PC-9 (cell line): ENCODE measurements at regions not wholly inside any gene's neighbourhood (a gene's known extent, or its start where the extent isn't known, plus 50 kb on each side); places are given as distances from the start of the nearest gene placed in this dataset.

ENCODE experiments used
- BruUV-seq: library from RNA; stranded (reverse); fragments of 400-500 nt; replicated peaks from 2 replicates; lab custom pipeline; 2021; lab: Mats Ljungman, UMichigan
- CTCF ChIA-PET: fragments of 300-600 bp; sonication (Branson Sonifier 250); formaldehyde crosslinking; loops from one replicate; lab custom pipeline; 2022; ENCODE audit warnings: antibody characterized with exemption; lab: Charles Lee
- POLR2A ChIA-PET: fragments of 300-600 bp; sonication (Branson Sonifier 250); formaldehyde crosslinking; loops from one replicate; lab custom pipeline; 2022; ENCODE audit warnings: antibody characterized with exemption; ENCODE audit not compliant: unreplicated experiment; lab: Charles Lee
- DNase-seq, 2 experiments: peaks; one replicate each; pipeline versions ENCODE4 v3.0.0 to v3.0.0-alpha.2; 2015 to 2022; ENCODE audit warnings: mixed read lengths in 1 of 2
- H2AFZ ChIP-seq: fragments of 200-600 bp; sonication (generic); 2 replicates; pipeline ENCODE4 v1.8.1; 2017; ENCODE audit warnings: antibody characterized with exemption
- H3F3A ChIP-seq: fragments of 200-600 bp; sonication (generic); 2 replicates; pipeline ENCODE4 v1.8.1; 2017; ENCODE audit warnings: antibody characterized with exemption, mild to moderate bottlenecking, low read depth; ENCODE audit not compliant: insufficient read depth
- H3K27ac ChIP-seq: fragments of 200-600 bp; sonication (generic); 2 replicates; pipeline ENCODE4 v1.6.1; 2016; ENCODE audit warnings: mixed run types
- H3K27me3 ChIP-seq: fragments of 200-600 bp; sonication (generic); 2 replicates; pipeline ENCODE4 v1.6.1; 2016; ENCODE audit warnings: low read depth, mixed run types; ENCODE audit not compliant: insufficient read depth
- H3K36me3 ChIP-seq: fragments of 200-600 bp; sonication (generic); 2 replicates; pipeline ENCODE4 v1.6.1; 2016; ENCODE audit warnings: low read depth, mixed run types
- H3K4me1 ChIP-seq: fragments of 200-600 bp; sonication (generic); replicated peaks from 2 replicates; pipeline ENCODE4 v1.6.1; 2016; ENCODE audit warnings: mixed run types; ENCODE audit not compliant: insufficient read depth
- H3K4me2 ChIP-seq: fragments of 200-600 bp; sonication (generic); 2 replicates; pipeline ENCODE4 v1.6.1; 2017; ENCODE audit warnings: mixed run types
- H3K4me3 ChIP-seq: fragments of 200-600 bp; sonication (generic); 2 replicates; pipeline ENCODE4 v1.6.1; 2016; ENCODE audit warnings: mixed run types
- H3K79me2 ChIP-seq: fragments of 200-600 bp; sonication (generic); 2 replicates; pipeline ENCODE4 v1.6.1; 2017; ENCODE audit warnings: low read depth, mixed run types
- H3K9me2 ChIP-seq: fragments of 200-600 bp; sonication (generic); 2 replicates; pipeline ENCODE4 v1.8.1; 2017; ENCODE audit warnings: mild to moderate bottlenecking; ENCODE audit not compliant: insufficient read depth
- H3K9me3 ChIP-seq: fragments of 200-600 bp; sonication (generic); 2 replicates; pipeline ENCODE4 v1.8.1; 2016; ENCODE audit warnings: low read depth; ENCODE audit not compliant: insufficient read depth
- H4K20me1 ChIP-seq: fragments of 200-600 bp; sonication (generic); 2 replicates; pipeline ENCODE4 v1.8.1; 2017; ENCODE audit not compliant: insufficient read depth
- CTCF ChIP-seq: fragments of 200-600 bp; sonication (generic); conservative IDR thresholded peaks from 2 replicates; pipeline ENCODE4 v1.6.1; 2017; ENCODE audit warnings: mixed run types, antibody characterized with exemption, mild to moderate bottlenecking, moderate library complexity
- EZH2 ChIP-seq: fragments of 200-600 bp; sonication (generic); IDR thresholded peaks from 2 replicates; pipeline ENCODE4 v1.8.0; 2017; ENCODE audit warnings: antibody characterized with exemption, low read depth
- intact Hi-C: fragments of 100-400 bp; cut with micrococcal nuclease; formaldehyde crosslinking; loops from one replicate; pipeline ENCODE4 v1.10.0; 2022; ENCODE audit not compliant: unreplicated experiment

- H3K4me2 ChIP-seq, result peak overlapping the region; percentile 20; the same call in 1 of the 2 replicates
- TF ChIP-seq EZH2 (no peak), CTCF (no peak)
- no TSS peak for BruUV-seq
Observed at GRCh38 chr2:7915302-7916091, 766.4 kb upstream of the ID2 start.

GRCh38 chr2:7916670-7917069, 765.2 kb upstream of the ID2 start:
- Histone ChIP-seq H3K4me3 (no peak overlapping the region), H3K27ac (no peak overlapping the region), H3K79me2 (no peaks in the 10 kb centered on the region), H3K9me3 (no peaks in the 10 kb centered on the region), H3K4me1 (no peaks in the 10 kb centered on the region), H3F3A (no peaks in the 10 kb centered on the region), H4K20me1 (no peaks in the 10 kb centered on the region), H3K9me2 (no peaks in the 10 kb centered on the region), H3K27me3 (peaks cover 36% of the 10 kb centered on the region), H2AFZ (no peak overlapping the region), H3K36me3 (no peaks in the 10 kb centered on the region), H3K4me2 (no peak overlapping the region)
- POLR2A ChIA-PET, result no interaction called here
- no peak for DNase-seq
- CTCF ChIA-PET, result no interaction called here
- no TSS peak for BruUV-seq
- intact Hi-C loops, result no loop called here
- TF ChIP-seq EZH2, result no peak
- TF ChIP-seq CTCF, result no peak

More at GRCh38 chr2:7915302-7916091, 766.4 kb upstream of the ID2 start:
- Histone ChIP-seq H3K9me2 (no peaks in the 10 kb centered on the region), H3K79me2 (no peaks in the 10 kb centered on the region), H3K27ac (no peak overlapping the region), H4K20me1 (no peaks in the 10 kb centered on the region), H3F3A (no peaks in the 10 kb centered on the region), H3K4me3 (no peak overlapping the region), H2AFZ (no peak overlapping the region), H3K4me1 (no peaks in the 10 kb centered on the region), H3K9me3 (no peaks in the 10 kb centered on the region), H3K36me3 (no peaks in the 10 kb centered on the region), H3K27me3 (peaks cover 38% of the 10 kb centered on the region)
- intact Hi-C loops, result no loop called here
- ChIA-PET POLR2A (no interaction called here), CTCF (no interaction called here)
- DNase-seq, result no peak

GRCh38 chr2:7919510-7919909, 762.3 kb upstream of the ID2 start:
- Histone ChIP-seq H4K20me1 (no peaks in the 10 kb centered on the region), H3K27ac (no peak overlapping the region), H3F3A (no peaks in the 10 kb centered on the region), H3K9me2 (no peaks in the 10 kb centered on the region), H3K27me3 (peaks cover 13% of the 10 kb centered on the region), H3K4me2 (no peak overlapping the region), H3K36me3 (no peaks in the 10 kb centered on the region), H3K79me2 (no peaks in the 10 kb centered on the region), H3K4me1 (no peaks in the 10 kb centered on the region), H3K9me3 (no peaks in the 10 kb centered on the region), H2AFZ (no peak overlapping the region), H3K4me3 (no peak overlapping the region)
- no peak for DNase-seq
- POLR2A ChIA-PET, result no interaction called here
- no TSS peak for BruUV-seq
- CTCF ChIA-PET, result no interaction called here
- no peak for TF ChIP-seq CTCF
- TF ChIP-seq EZH2, result no peak
- intact Hi-C loops, result no loop called here
